Coronary artery (tissue), 2 donors: ENCODE measurements at regions not wholly inside any gene's neighbourhood (a gene's known extent, or its start where the extent isn't known, plus 50 kb on each side); places are given as distances from the start of the nearest gene placed in this dataset.

Experiments
- DNase-seq: peaks from one replicate; pipeline ENCODE4 v3.0.0-alpha.2; 2017; ENCODE audit warnings: low spot score
- H3K27ac ChIP-seq, 2 donors: fragments of 200-600 bp; sonication (generic); one replicate each; pipeline ENCODE4 v1.5.1; 2016 to 2019
- H3K4me3 ChIP-seq: fragments of 200-600 bp; sonication (generic); 2 replicates; pipeline ENCODE4 v1.5.1; 2016; ENCODE audit warnings: mild to moderate bottlenecking, moderate library complexity
- CTCF ChIP-seq: fragments of 200-600 bp; sonication (generic); IDR thresholded peaks from one replicate; pipeline ENCODE4 v1.5.1; 2019; ENCODE audit warnings: antibody characterized with exemption

GRCh38 chr13:22047785-22048104 lies 376.9 kb downstream of the FGF9 start:
- no peak for TF ChIP-seq CTCF
- no peak for DNase-seq
- H3K27ac ChIP-seq: no peak overlapping the region

DNA sequence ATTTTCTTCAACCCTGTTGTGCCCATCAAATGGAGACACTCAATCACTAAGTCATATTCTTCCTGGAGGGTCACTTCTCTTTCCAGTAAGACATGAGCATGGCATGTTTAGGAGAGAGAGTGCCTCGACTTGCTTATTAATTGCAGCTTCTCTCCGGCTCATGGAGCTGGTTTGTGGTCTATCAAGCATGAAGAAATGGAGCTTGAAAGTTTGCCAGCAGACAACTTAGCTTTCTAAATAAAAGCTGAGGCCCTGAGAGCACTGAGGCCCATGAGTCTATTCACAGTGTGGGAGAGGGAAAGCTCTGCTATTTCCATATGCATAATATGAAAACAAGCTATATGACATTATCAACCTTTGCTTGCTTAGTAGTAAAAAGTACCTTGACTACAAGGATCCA lies 378.5 kb downstream of the FGF9 start:
- Histone ChIP-seq H3K4me3 (no peak overlapping the region), H3K27ac (no peak overlapping the region)
- TF ChIP-seq CTCF: no peak
- DNase-seq: no peak

More at GRCh38 chr13:22047785-22048104, 376.9 kb downstream of the FGF9 start:
- no peak overlapping the region for H3K4me3 ChIP-seq

GRCh38 chr13:22050951-22051563 lies 380.2 kb downstream of the FGF9 start:
- no peak for TF ChIP-seq CTCF
- DNase-seq: no peak
- Histone ChIP-seq H3K27ac (no peak overlapping the region), H3K4me3 (no peak overlapping the region)

- no peak overlapping the region for H3K27ac ChIP-seq
- no peak for TF ChIP-seq CTCF
- no peak overlapping the region for H3K4me3 ChIP-seq
- no peak for DNase-seq
Measured at GRCh38 chr13:22053053-22053452, 382.2 kb downstream of the FGF9 start.

GRCh38 chr13:22055259-22055658 lies 384.4 kb downstream of the FGF9 start:
- no peak for DNase-seq
- Histone ChIP-seq H3K4me3 (no peak overlapping the region), H3K27ac (no peak overlapping the region)
- TF ChIP-seq CTCF: no peak

DNA sequence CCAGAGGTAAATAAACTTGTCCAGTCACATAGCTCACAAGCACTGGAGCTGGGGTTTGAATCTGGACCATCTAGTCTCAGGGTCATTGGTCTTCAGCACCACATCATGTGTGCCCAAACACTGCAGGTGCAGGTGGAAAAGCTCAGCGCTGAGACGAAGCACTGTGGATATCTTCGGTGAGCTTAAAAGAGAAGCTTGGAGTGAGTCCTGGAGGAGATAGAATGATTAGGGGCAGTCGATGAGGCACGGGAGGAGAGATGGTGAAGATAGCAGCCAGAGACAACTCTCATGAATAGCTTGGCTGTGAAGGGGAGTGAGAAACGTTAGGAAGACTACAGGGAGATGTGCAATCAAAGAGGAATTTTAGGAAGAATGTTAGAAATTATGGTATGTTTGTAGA lies 389.3 kb downstream of the FGF9 start:
- no peak overlapping the region for H3K4me3 ChIP-seq
- H3K27ac ChIP-seq: no peak overlapping the region
- no peak for TF ChIP-seq CTCF
- DNase-seq: no peak

- DNase-seq: no peak
- Histone ChIP-seq H3K27ac (no peak overlapping the region), H3K4me3 (no peak overlapping the region)
- no peak for TF ChIP-seq CTCF
Measured at GRCh38 chr13:22061371-22061805, 390.5 kb downstream of the FGF9 start.
